SIG-M5 treated with dmso at 0.1 percent for 504 hours (cell line): ENCODE measurements at regions not wholly inside any gene's neighbourhood (a gene's known extent, or its start where the extent isn't known, plus 50 kb on each side); places are given as distances from the start of the nearest gene placed in this dataset.
"Not testable (repeated sequence)": the region's sequence is repeated elsewhere in the genome, so short reads cannot be mapped to it uniquely, and the experiment has no call there.

ENCODE experiments used
- DNase-seq: peaks from one replicate; lab custom pipeline; 2025; ENCODE audit not compliant: unreplicated experiment; lab: John Stamatoyannopoulos, UW

- DNase-seq = no peak
Observed at GRCh38 chr4:28010577-28011240, 1150.1 kb downstream of the STIM2 start.

GRCh38 chr4:28014469-28014868, 1153.8 kb downstream of the STIM2 start:
- DNase-seq = no peak

DNA sequence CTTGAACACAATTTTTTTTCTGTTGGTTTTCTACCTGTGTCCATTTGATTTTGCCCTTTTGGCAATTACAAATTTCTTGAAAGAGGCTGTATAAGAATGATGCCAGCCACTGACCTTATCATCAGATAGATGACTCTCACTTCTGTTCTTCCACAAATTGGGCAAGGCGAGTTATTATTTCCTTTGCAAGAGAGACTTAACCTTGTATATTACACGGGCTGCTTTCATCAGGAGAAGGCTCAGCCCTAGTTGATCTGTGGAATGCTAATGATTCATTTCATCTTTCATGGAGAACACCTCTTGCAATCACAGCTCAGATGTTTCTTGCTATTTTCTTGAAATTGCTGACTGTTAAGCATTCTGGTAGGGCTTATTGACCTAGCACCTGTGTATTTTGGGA, 1155.4 kb downstream of the STIM2 start:
- no peak for DNase-seq

GRCh38 chr4:28038253-28038652, 1177.6 kb downstream of the STIM2 start:
- not testable (repeated sequence) for DNase-seq

DNA sequence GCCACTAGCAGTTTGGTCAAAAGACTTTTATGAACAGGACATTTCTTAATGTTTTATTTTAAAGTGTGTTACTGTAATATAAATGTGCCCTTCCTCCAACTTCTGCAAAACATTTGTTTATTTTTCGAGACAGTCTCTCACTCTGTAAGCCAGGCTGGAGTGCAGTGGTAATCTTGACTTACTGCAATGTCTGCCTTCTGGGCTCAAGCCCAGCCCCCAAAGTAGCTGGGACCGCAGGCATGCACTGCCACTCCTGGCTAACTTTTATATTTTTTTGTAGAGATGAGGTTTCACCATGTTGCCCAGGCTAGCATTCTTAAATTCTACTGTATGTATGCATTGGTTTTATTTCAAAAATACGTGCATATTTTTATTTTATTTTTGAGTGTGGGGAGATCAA, 1201.9 kb downstream of the STIM2 start:
- DNase-seq = no peak

- no peak for DNase-seq
Observed at GRCh38 chr4:28073860-28074555, 1213.4 kb downstream of the STIM2 start.

GRCh38 chr4:28075401-28075956, 1214.8 kb downstream of the STIM2 start:
- no peak for DNase-seq

GRCh38 chr4:28077203-28077602, 1216.6 kb downstream of the STIM2 start:
- not testable (repeated sequence) for DNase-seq

GRCh38 chr4:28082686-28083390, 1222.2 kb downstream of the STIM2 start:
- no peak for DNase-seq

- DNase-seq = no peak
Observed at GRCh38 chr4:28092610-28093009, 1232.0 kb downstream of the STIM2 start.

- no peak for DNase-seq
Observed at GRCh38 chr4:28093071-28093470, 1232.4 kb downstream of the STIM2 start.

DNA sequence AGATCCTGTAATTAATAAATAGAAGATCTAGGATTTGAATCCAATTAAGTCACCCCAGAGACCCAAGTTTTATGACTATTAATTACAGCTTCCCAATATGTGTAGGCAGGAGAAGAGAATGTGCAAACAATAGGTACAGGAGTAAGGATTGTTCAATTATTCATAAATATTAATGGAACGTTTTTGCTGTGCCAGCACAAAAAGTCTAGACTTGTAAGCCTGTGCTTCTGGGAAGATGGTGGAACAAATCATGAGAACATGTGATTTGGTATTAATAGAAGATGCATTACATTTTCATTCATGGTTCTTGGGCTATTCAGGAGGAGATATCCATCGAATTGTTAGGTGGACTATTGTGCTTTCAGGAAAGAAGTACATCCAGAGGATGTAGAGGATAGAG, 1240.9 kb downstream of the STIM2 start:
- no peak for DNase-seq

- no peak for DNase-seq
Observed at GRCh38 chr4:28105271-28105859, 1244.7 kb downstream of the STIM2 start.

DNA sequence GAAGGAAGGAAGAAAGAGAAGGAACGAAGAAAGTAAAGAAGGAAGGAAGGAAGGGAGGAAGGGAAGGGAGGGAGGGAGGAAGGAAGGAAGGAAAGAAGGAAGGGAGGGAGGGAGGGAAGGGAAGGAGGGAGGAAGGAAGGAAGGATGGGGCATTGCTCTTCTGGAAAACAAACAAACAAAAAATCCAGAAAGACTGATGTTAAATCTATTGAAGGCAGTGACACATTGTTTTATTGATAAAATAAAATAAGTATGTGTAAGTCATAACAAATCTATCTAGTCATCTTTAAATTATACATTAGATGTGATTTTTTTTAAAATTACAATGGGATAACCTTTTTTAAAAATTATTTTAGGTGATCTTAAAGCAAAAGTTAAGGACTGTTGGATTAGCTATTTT, 1245.5 kb downstream of the STIM2 start:
- no peak for DNase-seq

DNA sequence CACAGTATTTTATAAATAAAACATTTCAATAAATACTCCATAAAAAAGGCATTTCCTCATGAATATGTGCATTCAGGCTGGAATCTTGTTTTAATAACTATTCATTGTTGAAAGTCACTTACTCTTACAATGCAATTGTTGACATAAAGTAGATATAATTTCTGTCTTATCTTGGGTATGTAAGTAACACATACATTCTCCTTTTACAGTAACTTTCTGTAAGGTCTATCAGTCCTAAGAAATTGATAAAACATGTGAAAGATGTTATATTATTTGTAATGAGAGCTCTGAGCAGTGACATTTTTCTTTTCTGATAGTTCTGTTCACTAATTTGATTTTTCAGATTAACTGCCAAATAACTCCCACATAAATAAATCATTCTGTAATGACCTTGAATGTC, 1249.2 kb downstream of the STIM2 start:
- DNase-seq = no peak

- not testable (repeated sequence) for DNase-seq
Observed at GRCh38 chr4:28112691-28113335, 1252.2 kb downstream of the STIM2 start.

DNA sequence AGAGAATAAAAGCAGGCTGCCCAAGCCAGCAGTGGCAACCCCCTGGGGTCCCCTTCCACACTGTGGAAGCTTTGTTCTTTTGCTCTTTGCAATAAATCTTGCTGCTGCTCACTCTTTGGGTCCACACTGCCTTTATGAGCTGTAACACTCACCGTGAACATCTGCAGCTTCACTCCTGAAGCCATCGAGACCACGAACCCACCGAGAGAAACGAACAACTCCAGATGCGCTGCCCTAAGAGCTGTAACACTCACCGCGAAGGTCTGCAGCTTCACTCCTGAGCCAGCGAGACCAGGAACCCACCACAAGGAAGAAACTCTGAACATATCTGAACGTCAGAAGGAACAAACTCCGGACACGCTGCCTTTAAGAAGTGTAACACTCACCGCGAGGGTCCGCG, 1252.9 kb downstream of the STIM2 start:
- DNase-seq = not testable (repeated sequence)

DNA sequence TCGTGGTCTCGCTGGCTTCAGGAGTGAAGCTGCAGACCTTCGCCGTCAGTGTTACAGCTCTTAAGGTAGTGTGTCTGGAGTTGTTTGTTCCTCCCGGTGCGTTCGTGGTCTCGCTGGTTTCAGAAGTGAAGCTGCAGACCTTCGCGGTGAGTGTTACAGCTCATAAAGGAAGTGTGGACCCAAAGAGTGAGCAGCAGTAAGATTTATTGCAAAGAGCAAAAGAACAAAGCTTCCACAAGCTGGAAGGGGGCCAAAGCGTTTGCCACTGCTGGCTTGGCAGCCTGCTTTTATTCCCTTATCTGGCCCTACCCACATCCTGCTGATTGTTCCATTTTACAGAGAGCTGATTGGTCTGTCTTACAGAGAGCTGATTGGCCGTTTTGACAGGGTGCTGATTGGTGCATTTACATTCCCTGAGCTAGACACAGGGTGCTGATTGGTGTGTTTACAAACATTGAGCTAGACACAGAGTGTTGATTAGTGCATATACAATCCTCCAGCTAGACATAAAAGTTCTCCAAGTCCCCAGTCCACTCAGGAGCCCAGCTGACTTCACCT, 1256.0 kb downstream of the STIM2 start:
- not testable (repeated sequence) for DNase-seq

DNA sequence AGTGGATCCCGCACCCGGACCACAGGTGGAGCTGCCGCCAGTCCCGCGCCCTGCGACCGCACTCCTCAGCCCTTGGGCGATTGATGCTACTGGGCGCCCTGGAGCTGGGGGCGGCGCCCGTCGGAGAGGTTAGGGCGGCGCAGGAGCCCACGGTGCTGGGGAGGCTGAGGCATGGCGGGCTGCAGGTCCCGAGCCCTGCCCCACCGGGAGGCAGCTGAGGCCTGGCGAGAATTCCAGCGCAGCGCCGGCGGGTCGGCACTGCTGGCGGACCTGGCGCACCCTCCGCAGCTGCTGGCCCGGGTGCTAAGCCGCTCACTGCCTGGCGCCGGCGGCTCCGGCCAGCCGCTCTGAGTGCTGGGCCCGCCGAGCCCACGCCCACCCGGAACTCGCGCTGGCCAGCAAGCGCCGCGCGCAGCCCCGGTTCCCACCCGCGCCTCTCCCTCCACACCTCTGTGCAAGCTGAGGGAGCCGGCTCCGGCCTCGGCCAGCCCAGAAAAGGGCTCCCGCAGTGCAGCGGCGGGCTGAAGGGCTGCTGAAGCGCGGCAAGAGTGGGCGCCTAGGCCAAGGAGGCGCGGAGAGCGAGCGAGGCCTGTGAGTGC, 1256.5 kb downstream of the STIM2 start:
- DNase-seq = no peak

GRCh38 chr4:28146191-28146590, 1285.5 kb downstream of the STIM2 start:
- DNase-seq = no peak
